OCI-LY3 (cell line): ENCODE measurements at regions not wholly inside any gene's neighbourhood (a gene's known extent, or its start where the extent isn't known, plus 50 kb on each side); places are given as distances from the start of the nearest gene placed in this dataset.

Experiments
- CTCF ChIP-seq: fragments of 200-600, 300-600 bp; sonication (generic); IDR thresholded peaks from 2 replicates; pipeline ENCODE4 v1.5.1; 2014; ENCODE audit warnings: antibody characterized with exemption, low read length, low read depth
- EZH2phosphoT487 ChIP-seq: fragments of 200-600 bp; shearing (Covaris generic); IDR thresholded peaks from 2 replicates; pipeline ENCODE4 v1.6.1; 2018; ENCODE audit warnings: antibody characterized with exemption, mixed run types, low read depth

DNA sequence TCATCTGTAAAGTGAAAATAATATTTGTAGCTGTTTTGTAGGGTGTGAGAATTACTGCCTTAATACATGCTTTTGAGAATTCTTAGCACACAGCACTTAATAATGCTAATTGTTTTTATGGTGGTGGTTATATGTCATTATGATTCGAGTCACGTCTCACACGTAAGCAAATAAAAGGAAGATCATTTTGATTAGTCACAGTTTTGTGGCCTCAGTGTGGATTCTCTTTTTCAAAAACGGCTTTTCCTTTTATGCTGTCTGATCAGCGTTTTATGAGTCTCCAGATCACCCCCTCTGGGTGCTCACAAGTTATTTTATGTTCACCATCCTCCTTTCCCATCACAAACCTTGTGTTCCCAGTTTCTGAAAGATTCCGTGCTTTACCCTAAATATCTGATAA, 255.6 kb upstream of the CNTN4 start:
- TF ChIP-seq CTCF, result no peak
- no peak for TF ChIP-seq EZH2phosphoT487
